SH-SY5Y (cell line): ENCODE measurements at regions not wholly inside any gene's neighbourhood (a gene's known extent, or its start where the extent isn't known, plus 50 kb on each side); places are given as distances from the start of the nearest gene placed in this dataset.

Experiments
- GATA2 ChIP-seq: IDR thresholded peaks from 2 replicates; pipeline ENCODE4 v1.6.1; 2011; ENCODE audit warnings: mild to moderate bottlenecking, low read depth, low read length
- GATA3 ChIP-seq: IDR thresholded peaks from 2 replicates; pipeline ENCODE4 v1.6.1; 2011; ENCODE audit warnings: low read depth, mild to moderate bottlenecking, low read length, moderate library complexity

GRCh38 chr2:193966590-193966989 is 1690.4 kb upstream of the SLC39A10 start:
- no peak for TF ChIP-seq GATA3
- TF ChIP-seq GATA2: no peak

GRCh38 chr2:193965263-193965662 is 1691.8 kb upstream of the SLC39A10 start:
- no peak for TF ChIP-seq GATA2
- no peak for TF ChIP-seq GATA3

- no peak for TF ChIP-seq GATA2
- no peak for TF ChIP-seq GATA3
Measured at GRCh38 chr2:193963472-193964119, 1693.4 kb upstream of the SLC39A10 start.

GRCh38 chr2:193946806-193947205 is 1710.2 kb upstream of the SLC39A10 start:
- no peak for TF ChIP-seq GATA3

GRCh38 chr2:193943406-193943960 is 1713.5 kb upstream of the SLC39A10 start:
- TF ChIP-seq GATA2 (no peak), GATA3 (no peak)

- no peak for TF ChIP-seq GATA2
Measured at GRCh38 chr2:193935114-193935513, 1721.9 kb upstream of the SLC39A10 start.

- TF ChIP-seq GATA3 (no peak), GATA2 (no peak)
Measured at GRCh38 chr2:193929131-193929530, 1727.9 kb upstream of the SLC39A10 start.

- TF ChIP-seq GATA3: no peak
- TF ChIP-seq GATA2: no peak
Measured at GRCh38 chr2:193907561-193907960, 1712.8 kb upstream of the TMEFF2 start.

- TF ChIP-seq GATA3 (no peak), GATA2 (no peak)
Measured at GRCh38 chr2:193900292-193900691, 1705.6 kb upstream of the TMEFF2 start.

GRCh38 chr2:193895226-193895625 is 1700.5 kb upstream of the TMEFF2 start:
- TF ChIP-seq GATA3 (no peak), GATA2 (no peak)

GRCh38 chr2:193894081-193894480 is 1699.3 kb upstream of the TMEFF2 start:
- TF ChIP-seq GATA3 (no peak), GATA2 (no peak)

- no peak for TF ChIP-seq GATA3
Measured at GRCh38 chr2:193891023-193891422, 1696.3 kb upstream of the TMEFF2 start.

GRCh38 chr2:193885419-193885818 is 1690.7 kb upstream of the TMEFF2 start:
- TF ChIP-seq GATA2 (no peak), GATA3 (no peak)

- TF ChIP-seq GATA3: no peak
- TF ChIP-seq GATA2: no peak
Measured at GRCh38 chr2:193883820-193884219, 1689.1 kb upstream of the TMEFF2 start.

- TF ChIP-seq GATA3 (no peak), GATA2 (no peak)
Measured at GRCh38 chr2:193876980-193877379, 1682.2 kb upstream of the TMEFF2 start.

- TF ChIP-seq GATA2: no peak
Measured at GRCh38 chr2:193869564-193869963, 1674.8 kb upstream of the TMEFF2 start.
